Fibroblast of upper back skin (primary cell): ENCODE measurements at regions not wholly inside any gene's neighbourhood (a gene's known extent, or its start where the extent isn't known, plus 50 kb on each side); places are given as distances from the start of the nearest gene placed in this dataset.
A peak's percentile ranks its signal among the peaks of the same experiment; 100 is the strongest.

ENCODE experiments used
- DNase-seq: peaks from one replicate; pipeline ENCODE4 v3.0.0-alpha.2; 2013

DNA sequence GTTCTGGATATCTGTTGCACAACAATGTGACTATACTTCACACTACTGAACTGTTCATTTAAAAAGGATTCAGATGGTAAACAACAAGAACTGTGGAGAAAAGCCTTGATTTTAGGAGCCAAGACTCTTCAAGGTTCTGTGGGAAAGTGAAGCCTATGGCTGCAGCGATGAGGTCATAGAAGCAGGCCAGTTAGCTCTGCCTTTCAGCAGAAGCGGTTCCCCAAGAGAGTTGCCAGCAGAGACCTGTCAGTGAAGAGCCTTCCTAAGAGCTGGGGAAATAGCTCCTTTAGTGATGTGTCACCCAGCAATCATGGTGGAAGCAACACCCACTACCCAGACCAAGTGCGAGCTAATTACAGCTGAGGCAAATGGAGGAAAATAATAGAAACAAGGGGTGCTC lies 346.5 kb upstream of the ETAA1 start:
- peak; percentile 26 for DNase-seq

DNA sequence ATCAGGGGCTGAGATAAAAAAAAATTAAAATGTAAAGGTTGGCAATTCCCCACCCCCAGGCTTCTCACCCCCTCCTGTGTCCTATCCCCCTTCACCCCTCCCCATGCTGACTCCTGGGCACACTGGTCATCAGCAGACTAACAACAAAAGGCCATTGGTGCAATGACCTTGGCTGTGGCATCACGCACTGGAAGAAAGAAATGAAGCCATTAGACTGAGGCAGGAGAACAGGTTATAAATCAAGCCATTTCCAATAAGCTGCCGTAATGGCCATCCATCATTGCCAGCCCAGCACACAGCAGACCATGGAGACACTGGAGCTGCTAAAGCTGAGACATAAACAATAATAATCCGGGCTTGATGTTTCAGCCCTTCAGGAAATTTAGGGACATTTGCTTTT lies 342.4 kb upstream of the ETAA1 start:
- DNase-seq = no peak

DNA sequence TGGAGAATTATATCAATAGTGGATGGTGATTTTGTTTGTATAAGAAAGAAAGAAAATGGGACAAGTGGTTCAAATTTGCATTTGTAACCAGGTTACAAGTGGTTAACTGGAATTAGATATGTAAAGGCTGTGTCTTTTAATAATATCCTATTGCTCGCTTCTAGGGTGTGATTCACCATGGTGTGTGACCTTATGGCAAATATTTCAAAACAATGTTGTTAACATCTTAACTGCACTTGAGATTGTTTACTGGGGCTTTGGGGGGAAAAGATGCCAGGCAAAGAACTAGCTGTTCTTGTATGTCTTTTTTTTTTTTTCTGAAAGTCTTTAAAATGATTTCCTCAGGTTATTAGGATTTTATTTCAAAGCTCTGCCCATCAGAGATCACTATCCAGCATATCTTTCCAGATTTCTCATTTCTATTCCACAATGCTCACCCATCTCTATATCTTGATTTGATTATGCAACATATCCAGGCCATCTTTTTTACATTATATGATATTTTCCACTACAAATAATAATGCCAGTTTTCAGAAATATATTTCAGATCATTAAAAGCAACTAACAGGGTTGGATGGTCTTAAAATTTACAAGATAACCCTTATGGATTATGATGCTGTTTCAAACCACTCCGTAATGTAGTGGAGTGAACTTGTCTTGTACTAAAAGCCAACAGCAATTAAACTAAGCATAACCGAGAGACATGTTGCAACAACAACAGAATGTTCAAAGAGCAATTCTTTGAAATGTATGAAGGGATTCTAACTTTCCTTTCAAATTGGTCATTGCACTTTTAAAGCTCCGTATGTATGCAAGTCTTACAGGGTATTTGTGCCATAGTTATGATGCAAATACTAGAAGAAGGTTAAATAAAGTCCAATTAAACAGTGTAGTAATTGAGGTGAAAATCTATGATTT lies 341.5 kb upstream of the ETAA1 start:
- no peak for DNase-seq

DNA sequence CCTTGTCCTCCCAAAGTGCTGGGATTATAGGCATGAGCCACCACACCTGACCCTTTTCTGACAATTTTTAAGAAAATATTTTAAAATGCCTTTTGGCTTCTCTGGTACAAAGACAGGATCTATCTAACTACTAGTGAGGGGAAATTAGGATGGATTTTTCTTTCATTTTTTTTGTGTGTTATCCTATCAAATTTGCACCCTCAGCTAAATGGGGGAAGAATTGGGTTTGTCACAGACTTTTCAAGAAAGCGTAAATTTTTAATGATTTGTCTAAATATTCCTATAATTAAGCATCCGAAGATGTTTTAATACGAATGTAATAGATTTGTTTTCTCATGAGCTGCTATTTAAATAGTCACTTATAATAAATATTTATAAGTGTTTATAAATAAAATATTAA lies 340.0 kb upstream of the ETAA1 start:
- DNase-seq = no peak

DNA sequence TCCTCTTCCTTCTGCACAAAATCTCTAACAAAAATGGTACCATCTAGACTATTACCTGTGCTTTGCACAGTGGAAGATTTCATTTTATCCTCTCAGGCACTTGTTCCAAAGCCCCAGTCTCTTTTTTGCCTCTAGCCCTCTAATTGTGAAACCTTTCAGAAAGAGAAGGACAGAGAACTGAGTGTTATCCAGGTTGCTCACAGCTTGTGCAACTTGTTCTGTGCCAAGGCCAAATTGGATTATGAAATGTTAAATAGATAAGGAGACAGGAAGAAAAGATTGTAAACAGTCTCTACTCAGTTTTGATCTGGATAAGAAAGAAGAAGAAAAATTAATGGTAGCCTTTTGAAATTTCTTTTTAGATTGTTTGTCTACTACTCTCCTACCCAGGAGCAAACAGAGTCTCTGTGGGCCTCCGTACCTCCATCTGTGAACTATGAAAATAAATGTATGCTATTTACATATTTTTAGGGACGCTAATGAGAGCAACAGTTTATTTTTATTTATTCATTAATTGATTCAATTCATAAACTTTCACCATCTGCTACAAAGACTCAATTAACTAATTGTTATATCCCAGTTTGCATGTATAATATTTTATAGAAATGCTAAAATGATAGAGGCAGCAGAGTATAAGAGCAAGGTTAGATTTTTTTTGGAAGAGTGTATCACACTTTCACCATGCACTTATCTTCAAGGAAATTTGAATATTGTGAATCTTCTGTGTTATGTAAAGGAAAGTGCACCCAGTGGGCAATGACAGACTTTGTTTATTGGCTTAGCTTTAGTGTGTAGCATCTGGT lies 339.0 kb upstream of the ETAA1 start:
- no peak for DNase-seq

DNA sequence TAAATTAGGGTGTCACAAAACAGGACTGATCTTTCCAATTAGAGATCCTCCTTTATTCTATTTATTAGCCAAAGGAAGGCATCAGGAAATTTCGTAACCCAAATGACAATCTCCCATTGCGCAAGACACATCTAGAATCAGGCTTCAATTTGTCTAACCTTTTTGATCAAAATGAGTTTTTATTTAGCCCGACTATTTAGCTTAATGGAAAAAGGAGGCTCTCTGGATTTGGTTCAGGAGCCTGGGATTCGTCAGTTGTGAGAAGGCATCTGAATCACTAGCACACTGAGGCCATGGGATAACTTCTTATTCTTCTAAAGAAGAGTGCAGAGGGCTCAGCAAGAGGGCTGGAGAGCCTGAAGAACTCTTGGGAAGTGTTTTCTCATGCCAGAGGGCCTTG lies 332.1 kb upstream of the ETAA1 start:
- DNase-seq = no peak

DNA sequence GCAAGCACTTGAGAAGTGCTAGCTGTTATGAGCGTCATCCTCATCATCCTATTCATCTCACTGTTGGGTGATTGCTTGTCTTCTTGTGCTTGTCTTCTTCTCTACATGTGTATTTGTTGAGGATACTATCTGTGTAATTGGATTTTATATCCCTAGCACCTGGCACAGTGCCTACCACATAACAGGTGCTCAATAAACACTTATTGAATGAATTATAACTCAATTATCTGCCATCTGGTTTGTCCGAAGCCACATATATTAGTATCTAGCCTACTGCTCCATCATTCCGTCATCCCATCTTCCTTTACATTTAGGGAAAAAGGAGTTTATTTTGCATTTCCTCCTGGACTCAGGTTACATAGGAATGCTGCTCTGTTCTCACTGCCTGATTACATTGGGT lies 330.4 kb upstream of the ETAA1 start:
- no peak for DNase-seq

DNA sequence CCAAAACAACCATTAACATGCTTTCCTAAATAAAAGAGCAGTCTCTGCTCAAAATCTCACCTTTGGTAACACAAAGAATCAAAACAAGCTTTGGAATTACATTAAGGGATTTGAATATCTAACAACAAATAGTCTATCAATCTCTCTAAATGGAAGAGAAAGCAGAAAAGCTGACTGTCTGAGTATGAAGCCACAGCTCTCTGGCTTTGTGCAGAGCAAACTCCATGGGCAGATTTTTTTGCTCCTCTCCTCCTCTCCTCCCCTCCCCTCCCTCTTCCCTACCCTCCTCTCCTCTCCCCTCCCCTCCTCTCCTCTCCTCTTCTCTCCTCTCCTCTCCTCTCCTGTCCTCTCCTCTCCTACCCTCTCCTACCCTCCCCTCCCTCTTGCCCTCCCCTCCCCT lies 329.5 kb upstream of the ETAA1 start:
- DNase-seq = no peak

DNA sequence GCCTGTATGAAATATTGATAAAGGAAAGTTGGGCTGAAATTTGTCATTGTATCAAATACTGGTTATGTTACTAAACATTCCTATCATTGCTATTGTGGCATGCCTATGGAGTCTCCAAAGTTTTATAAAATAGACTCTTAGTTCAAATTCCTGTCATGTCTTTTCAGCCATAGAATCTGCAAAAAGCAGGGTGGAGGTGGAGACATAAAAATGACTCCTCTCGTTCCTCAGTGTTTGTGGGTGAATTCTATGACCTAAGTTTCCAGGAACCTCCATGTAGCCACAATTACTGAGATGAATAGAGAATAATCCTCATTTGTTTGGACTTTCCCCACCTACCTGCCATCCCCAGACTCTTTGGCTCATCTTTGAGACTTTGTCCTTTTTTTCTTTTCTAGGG lies 326.3 kb upstream of the ETAA1 start:
- peak; percentile 13 for DNase-seq

DNA sequence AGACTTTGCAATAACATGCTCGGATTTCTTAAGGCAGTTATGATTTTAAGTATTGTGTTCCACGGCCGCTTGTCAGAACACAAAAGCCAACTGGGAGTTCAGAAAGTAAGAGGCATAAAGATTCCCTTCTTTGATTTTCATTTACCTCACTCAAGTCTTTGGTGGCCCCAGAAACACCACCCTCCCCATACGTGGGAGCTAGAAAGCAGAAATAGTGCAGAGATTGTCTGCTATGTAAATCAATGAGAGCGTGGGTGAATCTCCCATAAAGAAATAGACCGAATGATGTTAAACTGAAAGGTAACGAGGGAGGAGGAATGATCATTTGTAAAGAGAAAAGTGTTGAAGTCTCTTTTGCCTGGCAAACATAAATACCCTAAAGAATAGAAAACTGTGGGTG lies 322.1 kb upstream of the ETAA1 start:
- DNase-seq = no peak

DNA sequence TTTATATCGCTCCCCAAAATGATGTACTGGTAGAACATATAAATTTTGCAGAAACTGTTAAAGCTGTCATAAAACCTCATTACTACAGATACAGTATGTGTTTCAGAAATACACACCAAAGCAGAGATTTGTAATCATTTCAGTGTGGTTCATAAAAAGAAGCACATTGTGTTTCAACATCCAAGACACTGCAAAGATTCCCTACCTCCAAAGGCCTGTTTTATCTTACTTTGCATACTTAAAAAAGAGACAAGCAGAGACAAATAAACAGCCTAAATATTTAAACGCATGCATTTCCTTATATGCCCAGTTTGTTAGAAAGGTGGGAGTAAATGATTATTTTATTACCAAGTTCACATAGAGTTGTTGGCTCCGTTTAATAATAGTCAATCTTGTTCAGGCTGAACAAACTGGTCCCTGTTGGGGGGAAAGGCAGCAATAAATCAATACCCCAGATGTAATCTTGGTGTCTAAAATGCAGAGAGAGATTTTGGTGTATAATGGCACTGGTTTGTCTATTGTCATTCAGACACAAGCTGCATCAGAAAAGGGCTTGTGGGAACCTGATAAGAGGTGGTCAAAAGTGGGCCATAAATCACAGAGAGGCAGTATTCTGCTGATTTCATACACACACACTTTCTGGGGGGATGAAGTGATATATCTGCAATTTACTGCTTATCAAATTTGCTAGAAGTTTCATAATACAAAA lies 321.4 kb upstream of the ETAA1 start:
- DNase-seq = no peak

DNA sequence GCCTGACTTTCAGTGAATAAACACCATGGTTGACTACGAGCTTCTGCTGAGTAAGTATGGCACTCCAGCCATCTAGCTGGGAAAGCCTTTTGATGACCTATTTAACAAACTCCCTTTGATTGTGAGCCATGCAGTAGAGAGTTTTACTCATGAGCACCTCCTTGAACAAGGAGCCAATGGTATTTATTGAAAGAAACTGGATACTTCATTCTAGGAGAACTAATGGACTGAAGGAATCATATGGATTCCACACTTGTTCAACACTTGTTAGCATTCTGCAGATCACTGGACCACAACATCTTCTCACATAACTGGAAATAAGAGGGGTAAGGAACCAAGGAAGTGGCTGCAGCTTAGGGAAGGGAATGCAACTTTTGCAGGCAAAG lies 320.9 kb upstream of the ETAA1 start:
- no peak for DNase-seq

DNA sequence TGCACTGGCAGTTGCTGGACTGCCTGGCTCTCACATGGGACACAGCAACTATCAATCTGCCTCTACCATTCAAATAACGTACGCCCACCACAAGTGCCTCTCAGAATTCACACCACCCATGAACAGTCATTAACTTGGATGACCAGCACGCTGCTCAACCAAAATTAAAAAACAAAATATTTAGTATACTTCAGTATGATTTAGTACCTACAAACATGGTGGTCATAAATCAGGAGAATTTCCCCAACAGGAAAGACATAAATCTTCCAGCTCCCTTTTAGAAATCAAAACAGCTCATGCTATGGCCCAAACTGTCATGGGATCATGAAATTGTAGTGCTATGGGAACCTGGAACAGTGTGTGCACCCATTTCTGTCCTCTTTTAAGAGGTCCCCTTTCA lies 317.4 kb upstream of the ETAA1 start:
- no peak for DNase-seq

DNA sequence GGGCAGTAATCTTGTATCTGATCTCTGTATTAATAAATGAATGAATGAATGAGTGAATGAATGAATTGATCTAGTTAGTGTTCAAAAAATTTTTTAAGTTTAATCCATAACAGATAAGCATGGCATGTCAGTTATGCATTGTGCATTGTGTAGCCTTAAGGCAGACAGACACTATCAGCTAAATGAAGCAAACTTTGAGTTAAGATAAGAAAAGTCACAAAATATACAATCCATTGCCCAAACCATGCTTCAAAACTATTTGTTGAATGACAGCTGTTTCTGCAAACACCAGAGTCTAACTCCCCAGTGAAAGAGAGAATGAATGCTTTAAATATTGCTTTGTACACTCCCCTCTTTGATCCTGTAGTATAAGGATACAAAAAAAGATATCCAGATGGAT lies 314.3 kb upstream of the ETAA1 start:
- DNase-seq = no peak

DNA sequence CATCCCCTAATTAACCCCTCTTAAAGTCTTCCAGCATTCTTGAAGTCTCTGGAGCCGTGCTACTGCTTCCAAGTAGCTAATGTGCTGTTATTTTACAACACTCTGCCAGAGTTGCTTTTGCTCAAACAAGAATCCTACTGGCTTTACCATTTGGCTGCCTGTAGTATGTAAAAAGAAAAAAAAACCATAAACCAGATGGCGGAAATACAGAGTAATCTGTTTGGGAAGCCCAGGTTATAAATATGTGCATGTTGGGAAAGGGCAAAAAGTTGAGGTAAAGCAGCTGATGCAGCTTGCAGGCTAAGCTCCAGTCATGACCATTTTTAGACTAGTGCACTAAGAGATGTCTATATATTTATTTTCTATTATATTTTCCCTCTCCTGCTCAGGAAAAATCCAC lies 313.2 kb upstream of the ETAA1 start:
- DNase-seq = no peak

DNA sequence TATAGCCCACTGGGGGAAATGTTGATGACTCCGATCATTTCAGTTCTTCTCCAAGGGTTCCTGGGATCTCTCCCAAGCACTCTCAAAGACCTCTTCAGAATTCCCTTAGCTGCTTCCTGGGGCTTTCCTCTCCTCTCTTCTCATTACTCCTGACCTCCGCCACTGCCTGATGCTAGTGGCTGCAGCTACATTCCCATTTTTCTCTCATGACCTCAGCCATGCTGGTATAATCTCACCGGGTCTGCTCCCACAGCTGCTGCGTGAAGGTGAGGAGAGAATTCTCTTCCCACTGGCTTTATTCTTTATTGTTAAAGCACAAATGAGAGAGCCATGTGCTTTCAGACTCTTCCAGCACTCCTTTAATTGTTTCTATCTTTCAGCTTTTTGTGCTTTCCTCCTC lies 312.0 kb upstream of the ETAA1 start:
- no peak for DNase-seq

DNA sequence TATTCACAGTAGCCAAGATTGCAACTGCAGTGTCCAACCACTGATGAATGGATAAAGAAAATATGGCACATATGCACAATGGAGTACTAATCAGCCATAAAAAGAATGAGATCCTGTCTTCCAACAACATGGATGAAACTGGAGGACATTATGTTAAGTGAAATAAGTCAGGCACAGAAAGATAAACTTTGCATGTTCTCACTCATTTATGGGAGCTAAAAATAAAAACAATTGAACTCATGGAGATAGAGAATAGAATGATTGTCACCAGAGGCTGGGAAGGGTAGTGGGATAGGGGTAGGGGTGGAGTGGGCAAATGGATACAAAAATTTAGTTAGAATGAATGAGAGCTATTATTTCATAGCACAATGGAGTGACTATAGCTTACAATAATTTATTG lies 305.5 kb upstream of the ETAA1 start:
- DNase-seq = no peak

DNA sequence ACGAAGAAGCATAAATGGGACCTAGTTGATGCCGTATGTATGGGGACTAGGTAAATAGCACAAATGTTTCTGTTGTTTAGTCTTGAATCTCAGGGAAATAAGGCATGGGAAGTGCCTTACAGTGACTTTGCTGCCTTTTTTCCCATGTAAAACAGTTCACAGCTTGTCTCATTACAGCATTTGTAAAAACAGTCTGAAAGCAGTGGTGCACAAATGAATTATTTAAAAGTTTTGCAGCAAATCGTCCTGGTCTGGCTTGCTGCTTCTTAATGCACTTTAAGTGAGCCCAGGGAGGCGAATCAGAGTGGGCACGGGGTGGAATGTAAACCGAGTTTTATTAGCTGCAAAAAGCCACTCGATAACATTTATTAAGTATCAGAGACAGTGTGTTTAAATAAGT lies 302.0 kb upstream of the ETAA1 start:
- no peak for DNase-seq

DNA sequence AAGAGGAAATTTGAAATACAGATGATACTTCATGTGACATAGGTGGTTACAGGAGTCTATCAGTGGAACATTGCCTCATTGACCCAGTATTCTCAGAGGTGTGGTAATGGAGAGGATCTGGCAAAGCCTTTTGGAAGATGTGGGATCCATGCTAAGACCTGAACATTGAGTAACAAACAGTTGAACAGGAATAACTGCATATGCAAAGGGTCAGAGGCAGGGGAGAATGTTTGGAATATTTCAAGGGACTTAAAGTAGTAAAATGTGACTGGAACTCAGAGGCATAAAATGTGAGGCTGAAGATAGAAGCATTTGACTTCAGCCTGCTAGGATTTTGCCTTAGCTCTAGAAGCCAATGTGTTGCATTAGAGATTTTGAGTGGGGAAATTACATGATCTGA lies 300.2 kb upstream of the ETAA1 start:
- no peak for DNase-seq

DNA sequence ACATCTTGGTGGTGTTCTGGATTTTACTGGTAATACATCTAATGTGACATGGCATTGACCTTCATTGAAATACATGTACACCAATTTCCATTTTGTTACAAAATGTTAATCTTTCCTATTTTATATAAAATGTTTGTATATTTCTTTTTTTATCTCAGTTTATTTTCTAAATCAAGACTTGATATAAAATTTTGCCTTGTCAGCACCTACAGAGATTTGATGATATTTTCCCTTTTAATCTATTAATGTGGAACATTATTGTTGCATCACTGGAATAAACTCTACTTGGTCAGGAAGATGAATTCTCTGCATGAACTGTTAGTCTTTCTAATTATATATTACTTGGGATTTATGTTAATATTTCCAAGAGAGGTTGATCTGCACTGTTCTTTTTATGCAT lies 294.0 kb upstream of the ETAA1 start:
- no peak for DNase-seq

DNA sequence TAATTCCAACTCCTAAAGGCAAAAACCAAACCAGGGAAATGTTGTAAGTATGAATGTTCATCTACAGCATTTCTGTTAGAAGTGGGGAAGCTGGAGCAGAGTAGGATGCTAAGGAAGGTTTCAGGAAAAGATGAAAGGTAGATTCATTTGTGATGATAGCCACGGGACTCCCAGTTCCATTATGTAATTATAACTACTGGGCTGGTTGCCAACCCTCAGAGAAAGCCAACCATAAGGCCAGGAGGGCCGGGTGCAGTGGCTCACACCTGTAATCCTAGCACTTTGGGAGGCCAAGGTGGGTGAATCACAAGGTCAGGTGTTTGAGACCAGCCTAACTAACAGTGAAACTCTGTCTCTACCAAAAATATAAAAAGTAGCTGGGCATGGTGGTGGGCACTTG lies 288.9 kb upstream of the ETAA1 start:
- no peak for DNase-seq

DNA sequence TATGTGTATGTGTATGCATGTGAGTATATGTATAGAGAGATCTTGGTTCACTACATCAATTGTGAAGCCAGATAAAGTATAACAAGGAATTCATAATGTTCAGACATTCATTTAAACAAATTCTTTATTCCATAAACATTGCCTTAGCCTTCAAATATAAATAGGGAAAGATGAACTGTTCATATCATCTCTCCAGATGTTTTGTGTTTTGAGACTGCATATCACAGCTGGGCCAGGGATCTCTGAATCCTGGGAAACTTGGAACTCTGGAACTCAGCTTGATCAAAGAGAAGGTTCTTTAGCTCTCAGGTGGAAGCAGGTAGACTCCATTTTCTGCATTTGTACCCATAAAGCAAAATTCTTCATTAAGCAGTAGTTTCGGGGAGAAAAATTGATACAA lies 272.6 kb upstream of the ETAA1 start:
- no peak for DNase-seq

DNA sequence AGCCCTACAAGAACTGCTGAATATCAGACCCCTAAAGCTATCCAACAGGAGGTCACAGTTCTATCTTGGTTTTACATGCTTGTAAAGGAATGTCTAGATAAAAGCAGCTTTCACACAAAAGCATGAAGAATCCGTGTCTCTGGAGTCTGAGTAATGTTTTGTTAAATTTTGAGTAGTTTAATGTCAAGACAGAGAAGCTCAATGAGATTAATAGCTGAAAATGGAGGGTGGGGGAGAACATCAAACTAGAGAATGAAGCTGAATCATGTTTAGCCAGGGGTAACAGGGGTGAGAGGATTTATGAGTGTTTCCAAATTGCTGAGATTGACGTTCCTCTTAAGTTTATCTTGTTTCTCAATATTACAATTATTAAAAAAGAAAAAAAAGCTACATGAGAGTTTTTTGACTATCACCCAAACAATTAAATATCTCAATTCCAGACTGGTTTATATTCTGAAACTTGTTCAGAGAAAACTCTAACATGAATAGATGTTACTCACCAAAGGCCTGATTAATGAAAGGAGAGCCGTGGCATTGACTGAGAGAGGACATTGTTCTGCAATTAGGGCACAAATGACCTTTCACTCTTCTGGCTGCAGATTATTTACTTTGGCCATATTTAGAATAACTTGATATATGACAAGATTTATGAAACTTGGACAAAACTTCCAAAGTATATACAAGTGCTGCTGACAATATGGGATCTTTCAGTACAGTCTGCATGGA lies 266.4 kb upstream of the ETAA1 start:
- peak; percentile 81 for DNase-seq
